Jurkat, Clone E6-1 (cell line): ENCODE measurements at regions not wholly inside any gene's neighbourhood (a gene's known extent, or its start where the extent isn't known, plus 50 kb on each side); places are given as distances from the start of the nearest gene placed in this dataset.
"Not testable (repeated sequence)": the region's sequence is repeated elsewhere in the genome, so short reads cannot be mapped to it uniquely, and the experiment has no call there.

Experiments
- DNase-seq: peaks from one replicate; pipeline ENCODE4 v3.0.0-alpha.2; 2011; ENCODE audit warnings: low read depth, low spot score
- H3K4me3 ChIP-seq: 2 replicates; pipeline ENCODE4 v1.5.1; 2011; ENCODE audit warnings: mild to moderate bottlenecking, low read length, control low read depth, moderate library complexity

DNA sequence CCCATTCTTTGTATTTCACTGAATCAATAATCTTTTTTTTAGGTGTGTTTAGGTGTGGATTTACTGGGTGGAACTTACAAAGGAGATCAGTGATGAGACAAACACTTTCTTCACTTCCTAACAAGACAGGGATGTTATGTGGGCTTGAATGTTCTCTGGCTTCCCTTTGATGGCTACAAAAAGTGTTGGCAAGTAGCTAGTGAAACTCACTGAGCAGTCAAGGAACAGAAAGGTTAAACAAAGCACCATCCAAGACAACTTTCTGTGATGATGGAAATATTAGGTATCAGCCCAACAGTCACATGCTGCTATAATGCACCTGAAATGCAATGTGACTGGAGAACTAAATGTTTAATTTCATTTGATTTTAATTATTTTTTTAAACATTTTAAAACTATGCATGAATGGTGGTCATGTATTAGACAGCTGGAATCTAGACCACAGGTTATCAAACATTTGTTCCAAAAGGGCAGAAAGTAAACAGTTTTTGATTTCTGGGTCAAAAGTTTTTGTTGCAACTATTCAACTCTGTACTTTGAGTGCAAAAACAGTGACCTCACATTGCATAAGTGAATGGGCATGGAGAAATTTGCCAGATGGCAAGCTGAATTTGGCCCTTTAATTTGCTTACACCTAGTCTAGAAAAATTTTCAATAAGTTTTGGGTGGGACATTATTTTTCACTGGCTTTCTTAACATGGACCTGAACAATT, 1272.7 kb upstream of the TMEFF2 start:
- no peak overlapping the region for H3K4me3 ChIP-seq
- DNase-seq: no peak

DNA sequence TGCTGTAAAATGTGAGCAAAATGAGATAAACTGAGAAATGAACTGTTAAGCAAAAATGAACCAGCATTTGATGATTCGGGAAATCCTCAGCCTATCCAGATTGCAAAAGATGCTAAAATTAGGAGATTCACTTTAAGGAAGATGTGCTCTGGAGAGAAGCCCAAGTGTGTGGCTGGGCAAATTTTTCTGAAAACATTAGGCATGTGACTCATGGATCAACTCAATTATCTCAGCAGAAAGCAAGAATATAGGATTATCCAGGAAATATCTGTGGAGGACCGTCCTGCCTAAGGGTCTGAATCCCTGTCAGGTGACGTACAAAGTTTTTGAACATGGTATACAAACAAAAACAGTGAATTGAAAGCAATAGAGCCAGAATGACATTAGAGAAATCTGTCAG, 1268.3 kb upstream of the TMEFF2 start:
- DNase-seq: no peak
- H3K4me3 ChIP-seq: no peak overlapping the region

DNA sequence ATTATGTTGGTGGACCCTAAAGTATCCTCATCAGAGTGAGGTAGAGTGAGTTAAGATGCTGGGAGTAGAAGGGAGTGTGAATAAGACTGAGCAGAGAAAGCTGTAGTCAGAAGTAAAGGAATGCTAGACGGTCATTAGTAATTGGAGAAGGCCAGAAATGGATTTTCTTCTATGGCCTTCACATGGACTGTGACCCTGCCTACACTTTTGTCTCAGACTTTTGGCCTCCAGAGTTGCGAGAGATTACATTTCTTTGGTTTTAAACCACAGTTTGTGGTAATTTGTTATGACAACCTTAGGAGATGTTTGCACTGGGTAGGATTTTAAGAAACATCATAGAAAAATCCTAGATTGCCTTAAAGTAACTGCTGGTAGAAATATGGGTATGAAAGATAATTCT, 1267.7 kb upstream of the TMEFF2 start:
- DNase-seq: no peak
- no peak overlapping the region for H3K4me3 ChIP-seq

DNA sequence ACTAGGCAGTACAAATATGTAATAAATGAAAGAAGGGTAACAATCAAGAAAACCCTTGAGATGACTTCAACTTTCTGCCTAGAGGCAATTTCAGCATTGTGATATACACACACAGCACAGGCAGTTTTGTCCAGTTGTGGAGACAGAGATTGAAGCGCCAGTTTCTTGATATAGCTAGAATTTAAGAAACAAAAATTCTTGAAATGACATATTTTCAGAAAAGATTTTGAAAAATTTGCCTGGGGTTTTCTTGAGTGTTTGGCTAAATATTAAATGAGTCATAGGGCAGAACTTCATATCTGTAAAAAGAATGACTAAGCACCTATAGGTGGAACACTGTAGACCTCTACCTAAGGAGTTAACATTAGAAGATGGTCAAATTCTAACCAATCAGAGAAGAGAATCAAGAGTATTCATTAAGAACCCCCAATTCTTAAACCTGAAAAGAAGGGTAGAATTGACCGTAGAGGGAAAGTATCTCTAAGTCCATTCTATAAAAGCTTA, 1266.8 kb upstream of the TMEFF2 start:
- no peak for DNase-seq
- H3K4me3 ChIP-seq: no peak overlapping the region

DNA sequence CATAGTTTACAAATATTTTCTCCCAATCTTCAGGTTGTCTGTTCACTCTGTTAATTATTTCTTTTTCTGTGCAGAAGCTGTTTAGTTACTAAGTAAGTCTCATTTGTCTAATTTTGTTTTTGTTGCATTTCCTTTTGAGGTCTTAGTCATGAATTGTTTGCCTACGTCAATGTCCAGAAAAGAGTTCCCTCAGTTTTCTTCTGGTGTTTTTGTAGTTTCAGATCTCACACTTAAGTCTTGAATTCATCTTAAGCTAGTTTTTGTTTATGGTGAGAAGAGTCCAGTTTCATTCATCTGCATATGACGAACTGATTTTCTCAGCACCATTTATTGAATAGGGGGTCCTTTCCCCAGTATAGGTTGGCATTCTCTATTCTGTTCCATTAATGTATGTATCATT, 1252.2 kb upstream of the TMEFF2 start:
- H3K4me3 ChIP-seq: no peak overlapping the region
- no peak for DNase-seq

DNA sequence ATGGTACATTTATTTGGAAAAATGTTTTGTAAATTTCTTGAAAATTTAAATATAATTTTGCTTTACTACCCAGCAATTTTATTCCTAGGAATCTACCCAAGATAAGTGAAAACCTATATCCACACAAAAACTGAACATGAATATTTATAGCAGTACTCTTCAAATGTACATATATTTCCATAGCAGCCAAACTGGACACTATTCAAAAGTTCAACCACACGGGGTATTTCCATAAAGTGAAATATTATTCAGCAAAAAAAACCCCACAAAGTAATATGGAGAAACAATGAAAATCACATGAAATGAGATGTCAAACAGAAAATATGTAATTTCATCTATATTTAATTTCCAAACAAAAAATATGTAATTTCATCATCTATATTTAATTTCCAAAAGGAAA, 1247.6 kb upstream of the TMEFF2 start:
- no peak overlapping the region for H3K4me3 ChIP-seq
- DNase-seq: no peak

DNA sequence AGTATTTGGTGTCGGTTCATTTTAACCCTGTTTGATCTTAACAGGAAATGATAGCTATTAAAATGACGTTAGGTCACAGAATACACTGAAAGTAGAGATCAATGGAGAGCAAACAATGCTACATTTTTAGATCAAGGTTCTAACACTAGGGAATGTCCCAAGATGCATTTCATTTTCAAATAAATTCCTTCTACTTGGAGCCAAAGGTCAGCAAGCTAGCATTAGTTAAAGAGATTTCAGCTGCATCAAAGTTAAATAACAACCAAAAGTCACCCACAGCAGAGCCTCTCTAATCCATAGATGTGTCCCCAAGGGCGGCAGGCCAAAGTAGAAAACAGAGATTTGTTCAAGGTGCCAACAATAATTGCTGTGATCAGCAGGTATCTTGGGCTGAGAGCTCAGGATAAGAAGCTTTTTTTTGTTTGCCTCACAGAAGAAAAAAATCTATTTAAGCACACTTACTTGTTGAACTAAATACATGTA, 1233.6 kb upstream of the TMEFF2 start:
- H3K4me3 ChIP-seq: no peak overlapping the region

DNA sequence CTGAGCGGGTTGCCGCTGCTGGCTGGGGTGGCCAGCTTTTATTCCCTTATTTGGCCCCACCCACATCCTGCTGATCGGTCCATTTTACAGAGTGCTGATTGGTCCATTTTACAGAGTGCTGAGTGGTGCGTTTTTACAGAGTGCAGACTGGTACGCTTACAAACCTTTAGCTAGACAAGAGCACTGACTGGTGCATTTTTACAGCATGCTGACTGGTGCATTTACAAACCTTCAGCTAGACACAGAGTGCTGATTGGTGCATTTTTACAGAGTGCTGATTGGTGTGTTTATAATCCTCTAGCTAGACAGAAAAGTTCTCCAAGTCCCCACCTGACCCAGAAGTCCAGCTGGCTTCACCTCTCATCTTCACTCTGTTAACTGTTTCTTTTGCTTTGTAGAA, 1217.6 kb upstream of the TMEFF2 start:
- H3K4me3 ChIP-seq, DNase-seq: not testable (repeated sequence)

More for the DNA sequence above, 1233.6 kb upstream of the TMEFF2 start:
- no peak for DNase-seq

DNA sequence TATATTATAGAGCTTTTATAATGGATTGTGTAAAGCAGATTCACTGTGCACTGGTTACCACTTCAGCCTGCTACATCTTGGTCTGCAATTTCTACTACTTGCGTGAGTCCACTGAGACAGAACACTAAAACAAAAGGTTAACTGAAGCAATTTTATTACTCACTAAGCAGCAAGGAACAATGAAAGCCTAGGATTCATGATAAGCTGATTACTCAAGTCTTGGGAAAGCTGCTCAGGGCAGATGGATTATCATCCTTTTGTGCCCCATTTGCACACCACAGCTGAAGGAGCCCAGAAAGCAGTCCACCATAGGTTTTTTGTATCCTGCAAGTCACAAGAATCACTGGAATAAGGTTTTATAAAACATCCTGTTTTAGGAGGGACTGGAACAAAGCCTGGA, 1215.2 kb upstream of the TMEFF2 start:
- H3K4me3 ChIP-seq: no peak overlapping the region
- no peak for DNase-seq

DNA sequence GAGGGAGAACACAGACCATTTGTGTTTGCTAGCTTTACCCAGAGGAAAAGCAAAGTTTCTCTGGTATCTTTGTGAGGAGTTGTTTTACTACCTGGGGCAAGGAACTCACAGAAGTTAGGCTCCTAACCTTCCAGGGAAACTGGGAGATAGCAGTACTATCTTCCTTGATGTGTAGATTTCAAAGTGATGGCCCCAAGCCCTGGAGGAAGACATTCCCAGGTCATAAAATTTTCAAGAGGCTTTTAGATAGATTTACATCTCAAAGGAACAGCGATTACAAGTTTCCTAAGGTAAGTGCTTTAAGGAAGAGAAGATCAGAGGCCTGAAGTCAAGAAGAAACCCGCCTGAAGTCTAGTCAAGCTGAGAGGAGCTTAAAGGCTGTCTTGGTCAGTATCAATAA, 1187.8 kb upstream of the TMEFF2 start:
- no peak overlapping the region for H3K4me3 ChIP-seq
- no peak for DNase-seq

DNA sequence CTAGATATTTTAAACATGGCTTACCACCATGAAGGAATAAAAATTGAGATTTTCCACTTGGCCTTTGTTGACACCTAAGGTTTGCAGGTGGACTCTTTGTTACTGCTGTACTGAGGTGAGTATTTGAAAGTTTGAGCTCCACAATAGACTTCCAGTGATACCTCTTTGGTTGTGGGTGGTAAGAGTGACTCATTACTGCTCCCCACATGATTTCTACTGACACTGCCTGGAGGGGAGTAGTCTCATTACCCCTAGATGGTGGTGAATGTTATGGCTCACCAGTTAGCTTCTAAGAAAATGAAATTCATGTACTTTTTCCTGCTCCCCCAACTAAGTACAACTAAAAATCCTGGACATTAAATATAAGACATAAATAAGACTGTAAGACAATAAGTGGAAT, 1183.1 kb upstream of the TMEFF2 start:
- DNase-seq: no peak
- H3K4me3 ChIP-seq: no peak overlapping the region

DNA sequence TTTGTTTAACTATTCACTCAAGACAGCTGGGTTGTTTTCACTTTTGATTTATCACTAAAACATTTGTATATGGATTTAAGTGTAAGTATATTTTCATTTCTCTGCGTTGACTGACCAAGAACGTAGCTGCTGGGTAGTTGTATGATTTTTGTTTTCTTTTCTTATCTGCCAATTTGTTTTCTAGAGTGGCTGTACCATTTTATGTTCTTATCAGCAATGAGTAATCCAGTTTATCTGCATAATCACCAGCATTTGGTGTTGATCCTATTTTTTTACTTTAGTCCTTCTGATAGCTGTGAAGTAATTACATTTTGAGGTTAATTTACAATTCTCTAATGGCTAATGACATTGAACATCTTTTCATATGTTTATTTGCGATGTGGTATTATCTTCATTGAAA, 1178.4 kb upstream of the TMEFF2 start:
- no peak overlapping the region for H3K4me3 ChIP-seq
- no peak for DNase-seq

DNA sequence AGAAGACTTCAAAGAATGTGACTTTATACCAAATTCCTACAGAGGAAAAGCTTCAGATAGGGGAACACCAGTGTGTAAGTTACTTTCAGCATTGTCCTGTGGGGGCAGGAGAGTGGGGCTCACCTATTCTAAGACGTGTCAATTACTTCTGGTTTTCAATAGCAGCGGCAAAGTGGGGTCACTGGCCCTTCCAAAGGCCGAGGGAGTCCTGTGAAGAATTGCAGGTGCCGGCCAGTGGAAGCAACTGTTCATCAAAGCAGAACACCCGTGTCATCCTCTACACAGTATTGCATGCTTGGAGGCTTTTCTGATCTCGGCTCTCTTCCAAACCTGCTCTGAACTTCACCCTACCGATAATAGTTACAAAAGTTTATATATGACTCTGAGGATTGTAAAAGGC, 1176.5 kb upstream of the TMEFF2 start:
- H3K4me3 ChIP-seq: no peak overlapping the region
- DNase-seq: no peak

DNA sequence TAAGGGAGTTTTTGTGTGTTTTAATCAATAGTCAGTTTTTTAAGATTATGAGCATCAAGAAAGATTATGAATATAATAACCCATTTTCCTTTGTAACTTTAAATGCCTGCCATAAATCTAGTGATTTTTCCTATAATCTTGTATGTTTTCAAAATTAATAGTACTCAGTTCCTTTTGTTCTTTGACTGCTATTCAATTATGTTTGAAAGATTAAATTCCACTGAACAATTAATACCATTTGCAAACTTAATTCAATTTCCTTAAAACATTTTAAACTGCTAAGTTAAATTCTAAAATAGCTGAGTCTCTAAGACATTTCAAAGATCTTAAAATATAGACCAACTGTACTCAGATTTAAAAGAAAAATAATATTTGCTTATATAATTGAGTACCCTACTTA, 1173.9 kb upstream of the TMEFF2 start:
- H3K4me3 ChIP-seq: no peak overlapping the region
- DNase-seq: no peak

DNA sequence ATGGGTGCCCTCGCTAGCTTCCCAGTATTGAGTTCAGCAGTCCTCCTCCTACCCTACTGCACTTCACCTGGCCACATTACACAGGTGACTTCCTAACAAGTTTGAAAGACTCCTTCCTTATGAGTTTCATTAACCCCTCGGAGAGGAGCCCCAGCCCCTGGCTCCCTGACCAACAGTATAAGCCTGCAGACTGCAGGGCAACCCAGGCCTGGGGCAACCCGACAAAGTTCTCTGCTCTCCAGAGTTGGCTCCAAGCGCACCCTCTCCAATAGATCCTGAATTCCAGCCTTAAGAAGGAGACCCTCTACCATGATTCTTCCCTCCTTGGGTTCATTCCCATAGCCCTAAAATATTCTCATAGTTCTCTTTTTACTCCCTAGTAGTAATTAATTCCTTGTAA, 1162.8 kb upstream of the TMEFF2 start:
- no peak overlapping the region for H3K4me3 ChIP-seq
- DNase-seq: no peak

DNA sequence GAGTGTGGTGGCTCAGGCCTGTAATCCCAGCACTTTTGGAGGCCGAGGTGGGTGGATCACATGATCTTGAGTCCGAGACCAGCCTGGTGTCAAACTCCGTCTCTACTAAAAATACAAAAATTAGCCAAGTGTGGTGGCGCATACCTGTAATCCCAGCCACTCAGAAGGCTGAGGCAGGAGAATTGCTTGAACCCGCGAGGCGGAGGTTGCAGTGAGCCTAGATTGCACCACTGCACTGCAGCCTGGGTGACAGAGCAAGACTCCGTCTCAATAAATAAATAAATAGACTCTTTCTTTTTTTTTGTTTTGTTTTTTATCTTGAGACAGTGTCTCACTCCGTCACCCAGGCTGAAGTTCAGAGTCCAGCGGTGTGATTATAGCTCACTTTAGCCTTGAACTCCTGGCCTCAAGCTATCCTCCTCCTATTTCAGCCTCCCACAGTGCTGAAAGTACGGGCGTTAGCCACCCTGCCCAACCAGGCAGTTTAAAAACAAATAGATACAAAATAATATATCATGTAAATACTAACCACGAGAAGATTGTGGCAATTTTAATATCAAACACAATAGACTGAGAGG, 1158.0 kb upstream of the TMEFF2 start:
- H3K4me3 ChIP-seq, DNase-seq: not testable (repeated sequence)

DNA sequence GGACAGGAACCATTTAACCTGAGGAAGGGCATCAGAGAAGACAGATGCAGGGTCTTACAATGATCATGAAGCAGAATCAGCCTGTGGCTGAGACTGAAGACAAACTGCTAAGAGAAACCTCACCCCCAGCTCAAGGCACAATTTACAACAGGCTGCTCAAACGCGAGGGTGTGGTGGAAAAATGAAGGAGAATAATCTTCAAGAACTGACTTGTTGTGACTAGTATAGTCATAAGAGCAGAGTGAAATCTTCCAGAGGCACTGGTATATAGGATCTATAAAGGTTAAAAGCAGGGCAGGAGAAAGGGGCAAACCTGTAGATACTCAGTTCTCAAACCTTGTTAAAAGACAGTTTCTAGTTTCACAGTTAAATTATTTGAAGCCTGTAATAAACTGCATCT, 1155.8 kb upstream of the TMEFF2 start:
- H3K4me3 ChIP-seq: no peak overlapping the region
- no peak for DNase-seq

DNA sequence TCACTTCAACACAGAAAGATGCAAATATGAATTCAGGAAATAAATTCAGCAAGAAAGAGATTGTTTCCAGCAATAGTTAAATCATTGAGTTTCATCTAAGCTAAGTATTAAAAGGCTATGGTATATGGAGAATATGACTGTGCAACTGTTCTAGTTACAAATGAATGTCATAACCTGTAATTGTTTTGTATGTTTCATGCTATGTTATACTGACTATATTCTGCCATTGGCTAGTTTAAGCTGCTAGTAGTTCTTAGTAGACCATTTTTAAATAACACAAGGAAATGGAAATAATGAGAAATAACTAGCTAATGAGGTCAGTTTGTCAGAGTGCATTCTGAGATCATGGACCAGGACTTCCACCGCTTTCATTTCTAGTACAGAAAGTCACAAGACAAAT, 1154.9 kb upstream of the TMEFF2 start:
- DNase-seq: no peak
- no peak overlapping the region for H3K4me3 ChIP-seq

DNA sequence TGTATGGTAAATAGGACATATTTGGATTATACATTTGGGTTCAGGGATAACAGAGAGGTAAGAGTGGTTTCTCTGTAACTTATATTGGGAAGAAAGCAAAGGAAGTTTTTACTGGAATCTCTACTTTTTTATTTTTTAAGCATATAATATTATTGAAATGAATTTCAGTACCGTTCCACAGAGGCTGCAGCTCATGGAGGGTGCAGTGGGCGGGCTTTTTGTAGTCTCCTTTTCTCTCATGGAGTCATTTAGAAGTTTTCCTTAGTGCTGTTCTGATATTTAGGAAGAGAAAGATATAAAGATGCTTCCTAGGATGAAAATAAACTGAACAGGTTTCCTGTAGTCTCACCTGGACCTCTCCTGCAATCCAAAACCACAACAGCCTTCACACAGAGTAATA, 1153.3 kb upstream of the TMEFF2 start:
- DNase-seq: no peak
- no peak overlapping the region for H3K4me3 ChIP-seq

DNA sequence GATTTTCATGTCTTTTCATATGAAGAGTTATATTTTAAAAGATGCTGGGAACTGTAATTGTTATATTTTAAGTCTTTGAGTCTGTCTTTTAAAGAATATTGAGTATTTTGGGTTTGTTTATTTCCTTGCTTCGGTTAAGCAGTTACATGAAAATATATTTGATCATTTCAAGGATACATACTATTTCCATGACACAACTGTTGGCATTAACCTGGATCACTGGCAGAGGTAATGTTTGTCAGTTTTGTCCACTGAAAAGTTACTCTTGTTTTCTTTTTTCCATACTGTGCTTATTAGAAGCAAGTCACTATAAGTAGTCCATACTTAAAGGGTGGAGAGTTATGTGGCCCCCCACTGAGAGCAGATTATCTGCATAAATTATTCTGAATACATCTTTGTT, 1142.0 kb upstream of the TMEFF2 start:
- no peak overlapping the region for H3K4me3 ChIP-seq
- DNase-seq: no peak

DNA sequence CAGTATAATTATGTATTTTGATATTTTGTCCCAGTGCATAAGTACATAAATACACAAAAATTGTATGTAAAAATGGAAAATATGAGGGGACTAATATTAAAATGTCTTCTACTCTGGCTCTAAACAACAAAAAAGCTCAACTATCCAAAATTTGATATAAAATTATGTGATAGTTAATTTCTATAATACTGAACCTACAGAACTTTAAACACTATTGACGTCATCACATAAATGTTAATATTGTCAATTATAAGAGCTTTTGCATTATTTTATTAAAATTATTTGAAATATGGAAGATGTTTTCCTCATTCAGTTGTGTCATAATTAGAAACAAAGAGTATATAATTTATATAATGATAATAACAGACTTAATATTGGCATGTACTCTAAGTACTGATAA, 1139.7 kb upstream of the TMEFF2 start:
- no peak overlapping the region for H3K4me3 ChIP-seq
- DNase-seq: no peak
